OCI-LY7 (cell line): ENCODE measurements at regions not wholly inside any gene's neighbourhood (a gene's known extent, or its start where the extent isn't known, plus 50 kb on each side); places are given as distances from the start of the nearest gene placed in this dataset.

Experiments used
- BruUV-seq: library from RNA; stranded (reverse); fragments of 400-500 nt; replicated peaks from 2 replicates; lab custom pipeline; 2021; lab: Mats Ljungman, UMichigan
- CTCF ChIA-PET: fragments of 300-600 bp; sonication (Branson Sonifier 250); formaldehyde crosslinking; loops from one replicate; lab custom pipeline; 2022; ENCODE audit warnings: antibody characterized with exemption; ENCODE audit not compliant: unreplicated experiment; lab: Charles Lee
- POLR2A ChIA-PET: fragments of 300-600 bp; sonication (Branson Sonifier 250); formaldehyde crosslinking; loops from one replicate; lab custom pipeline; 2022; ENCODE audit warnings: antibody characterized with exemption; lab: Charles Lee
- DNase-seq: peaks from one replicate; pipeline ENCODE4 v3.0.0-alpha.2; 2015; ENCODE audit warnings: low spot score
- H2AFZ ChIP-seq: fragments of 200-600 bp; sonication (generic), shearing (Covaris generic); 2 replicates; pipeline ENCODE4 v1.6.1; 2014; ENCODE audit warnings: mild to moderate bottlenecking, antibody characterized with exemption, low read length, moderate library complexity
- H3K27ac ChIP-seq: fragments of 200-600 bp; sonication (generic); 2 replicates; pipeline ENCODE4 v1.5.1; 2014; ENCODE audit warnings: mixed run types, low read depth, mild to moderate bottlenecking, moderate library complexity, low read length, inconsistent platforms; ENCODE audit not compliant: poor library complexity, severe bottlenecking
- H3K36me3 ChIP-seq: fragments of 200-600 bp; sonication (generic); 2 replicates; pipeline ENCODE4 v1.6.1; 2014; ENCODE audit warnings: mild to moderate bottlenecking, antibody characterized with exemption, low read length, moderate library complexity, mixed read lengths; ENCODE audit not compliant: insufficient read depth
- H3K4me1 ChIP-seq: fragments of 200-600 bp; sonication (generic); 2 replicates; pipeline ENCODE4 v1.5.1; 2014; ENCODE audit warnings: mild to moderate bottlenecking, low read length; ENCODE audit not compliant: insufficient read depth, poor library complexity, severe bottlenecking
- H3K4me2 ChIP-seq: fragments of 200-600 bp; sonication (generic); 2 replicates; pipeline ENCODE4 v1.6.1; 2014; ENCODE audit warnings: mild to moderate bottlenecking, low read length
- H3K4me3 ChIP-seq: fragments of 200-600 bp; sonication (generic); 2 replicates; pipeline ENCODE4 v1.5.1; 2014; ENCODE audit warnings: mild to moderate bottlenecking, low read depth, low read length; ENCODE audit not compliant: poor library complexity, severe bottlenecking
- H3K79me2 ChIP-seq: fragments of 200-600 bp; sonication (generic); 2 replicates; pipeline ENCODE4 v1.6.1; 2016; ENCODE audit warnings: low read depth, mild to moderate bottlenecking, low read length, moderate library complexity, mixed read lengths; ENCODE audit not compliant: insufficient read depth
- H3K9me2 ChIP-seq: fragments of 200-600 bp; sonication (generic); 2 replicates; pipeline ENCODE4 v1.6.1; 2016; ENCODE audit warnings: mild to moderate bottlenecking, low read length, mixed read lengths; ENCODE audit not compliant: insufficient read depth
- H3K9me3 ChIP-seq: fragments of 200-600 bp; sonication (generic); 2 replicates; pipeline ENCODE4 v1.6.1; 2014; ENCODE audit warnings: mild to moderate bottlenecking, mixed run types, low read length, mixed read lengths
- H4K20me1 ChIP-seq: fragments of 200-600 bp; sonication (generic); 2 replicates; pipeline ENCODE4 v1.6.1; 2014; ENCODE audit warnings: mild to moderate bottlenecking, antibody characterized with exemption, low read length, moderate library complexity, mixed read lengths; ENCODE audit not compliant: insufficient read depth
- EZH2phosphoT487 ChIP-seq: fragments of 200-600 bp; sonication (generic); IDR thresholded peaks from 2 replicates; pipeline ENCODE4 v1.6.1; 2018; ENCODE audit warnings: low read depth, borderline replicate concordance, mild to moderate bottlenecking, mixed run types, antibody characterized with exemption, low read length, moderate library complexity, mixed read lengths
- intact Hi-C: fragments of 100-400 bp; cut with micrococcal nuclease; formaldehyde crosslinking; loops from one replicate; pipeline ENCODE4 v1.10.0; 2022; ENCODE audit not compliant: unreplicated experiment
- TF ChIP-seq, protein P1 (sequence below): fragments of 200-600 bp; sonication (generic); conservative IDR thresholded peaks from 2 replicates; pipeline ENCODE4 v1.5.1; 2014; ENCODE audit warnings: mild to moderate bottlenecking, antibody characterized with exemption, low read length, moderate library complexity, mixed read lengths

DNA sequence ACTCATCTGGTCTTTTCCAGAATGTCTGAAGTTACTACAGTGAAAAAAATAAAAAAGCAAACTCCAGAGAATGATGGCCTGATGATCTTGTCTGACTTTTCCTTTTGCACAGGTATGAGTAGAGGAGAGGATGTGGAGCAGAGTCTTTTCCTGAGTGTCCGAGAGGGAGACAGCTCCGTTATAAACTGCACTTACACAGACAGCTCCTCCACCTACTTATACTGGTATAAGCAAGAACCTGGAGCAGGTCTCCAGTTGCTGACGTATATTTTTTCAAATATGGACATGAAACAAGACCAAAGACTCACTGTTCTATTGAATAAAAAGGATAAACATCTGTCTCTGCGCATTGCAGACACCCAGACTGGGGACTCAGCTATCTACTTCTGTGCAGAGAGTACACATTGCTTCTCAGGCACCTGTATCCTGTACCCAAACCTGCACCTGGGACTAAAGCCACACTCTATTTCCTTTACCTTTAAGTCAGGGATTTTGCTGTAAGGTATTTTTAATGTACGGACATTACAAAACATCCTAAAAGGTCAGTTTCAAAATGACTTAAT, 75.8 kb upstream of the OR4E1 start:
- H3K9me3 ChIP-seq = no peaks in the 10 kb centered on the region
- H3K9me2 ChIP-seq = no peaks in the 10 kb centered on the region
- intact Hi-C loops = no loop called here
- H3K79me2 ChIP-seq = no peaks in the 10 kb centered on the region
- no TSS peak for BruUV-seq
- H4K20me1 ChIP-seq = no peaks in the 10 kb centered on the region
- ChIA-PET POLR2A (interaction anchor here (1.2 kb wide), 1 partner anchor 45 kb away, joined by 3 read pairs; no protein-coding TSS in a partner anchor), CTCF (no interaction called here)
- no peak overlapping the region for H2AFZ ChIP-seq
- DNase-seq = no peak
- H3K4me1 ChIP-seq = no peaks in the 10 kb centered on the region
- no peak overlapping the region for H3K4me3 ChIP-seq
- no peaks in the 10 kb centered on the region for H3K36me3 ChIP-seq
- H3K4me2 ChIP-seq = no peak overlapping the region
- TF ChIP-seq EZH2phosphoT487 = no peak
- TF ChIP-seq, protein P1, sequence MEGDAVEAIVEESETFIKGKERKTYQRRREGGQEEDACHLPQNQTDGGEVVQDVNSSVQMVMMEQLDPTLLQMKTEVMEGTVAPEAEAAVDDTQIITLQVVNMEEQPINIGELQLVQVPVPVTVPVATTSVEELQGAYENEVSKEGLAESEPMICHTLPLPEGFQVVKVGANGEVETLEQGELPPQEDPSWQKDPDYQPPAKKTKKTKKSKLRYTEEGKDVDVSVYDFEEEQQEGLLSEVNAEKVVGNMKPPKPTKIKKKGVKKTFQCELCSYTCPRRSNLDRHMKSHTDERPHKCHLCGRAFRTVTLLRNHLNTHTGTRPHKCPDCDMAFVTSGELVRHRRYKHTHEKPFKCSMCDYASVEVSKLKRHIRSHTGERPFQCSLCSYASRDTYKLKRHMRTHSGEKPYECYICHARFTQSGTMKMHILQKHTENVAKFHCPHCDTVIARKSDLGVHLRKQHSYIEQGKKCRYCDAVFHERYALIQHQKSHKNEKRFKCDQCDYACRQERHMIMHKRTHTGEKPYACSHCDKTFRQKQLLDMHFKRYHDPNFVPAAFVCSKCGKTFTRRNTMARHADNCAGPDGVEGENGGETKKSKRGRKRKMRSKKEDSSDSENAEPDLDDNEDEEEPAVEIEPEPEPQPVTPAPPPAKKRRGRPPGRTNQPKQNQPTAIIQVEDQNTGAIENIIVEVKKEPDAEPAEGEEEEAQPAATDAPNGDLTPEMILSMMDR = no peak
- H3K27ac ChIP-seq = no peak overlapping the region

DNA sequence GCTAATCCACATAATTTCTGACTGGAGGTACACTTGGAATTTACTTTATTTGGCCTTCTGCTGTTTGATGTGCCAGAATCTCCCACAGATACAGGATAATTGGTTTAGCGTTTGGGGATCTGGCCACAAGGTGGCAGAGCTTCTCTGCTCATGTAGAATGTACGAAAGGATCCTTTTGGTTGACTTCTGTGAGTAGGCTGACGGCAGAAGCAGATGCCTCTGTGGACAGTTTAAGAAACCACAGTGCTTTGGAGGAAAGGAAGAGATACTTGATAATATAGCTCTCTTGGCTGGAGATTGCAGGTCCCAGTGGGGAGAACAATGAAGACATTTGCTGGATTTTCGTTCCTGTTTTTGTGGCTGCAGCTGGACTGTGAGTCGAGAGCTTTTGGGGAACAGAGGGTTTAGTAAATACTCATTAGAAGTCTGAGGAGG, 75.3 kb upstream of the OR4E1 start:
- H2AFZ ChIP-seq = no peak overlapping the region
- no peak overlapping the region for H3K4me3 ChIP-seq
- no peak overlapping the region for H3K27ac ChIP-seq
- ChIA-PET POLR2A (interaction anchor here (1.2 kb wide), 1 partner anchor 45 kb away, joined by 3 read pairs; no protein-coding TSS in a partner anchor), CTCF (no interaction called here)
- peak; percentile 43 for DNase-seq
- intact Hi-C loops = no loop called here
- no peaks in the 10 kb centered on the region for H3K4me1 ChIP-seq
- H3K9me3 ChIP-seq = no peaks in the 10 kb centered on the region
- no TSS peak for BruUV-seq
- no peaks in the 10 kb centered on the region for H3K79me2 ChIP-seq
- H3K4me2 ChIP-seq = no peak overlapping the region
- H3K36me3 ChIP-seq = no peaks in the 10 kb centered on the region
- no peaks in the 10 kb centered on the region for H4K20me1 ChIP-seq
- TF ChIP-seq, protein P1 = peak; percentile 89
- TF ChIP-seq EZH2phosphoT487 = no peak
- no peaks in the 10 kb centered on the region for H3K9me2 ChIP-seq

DNA sequence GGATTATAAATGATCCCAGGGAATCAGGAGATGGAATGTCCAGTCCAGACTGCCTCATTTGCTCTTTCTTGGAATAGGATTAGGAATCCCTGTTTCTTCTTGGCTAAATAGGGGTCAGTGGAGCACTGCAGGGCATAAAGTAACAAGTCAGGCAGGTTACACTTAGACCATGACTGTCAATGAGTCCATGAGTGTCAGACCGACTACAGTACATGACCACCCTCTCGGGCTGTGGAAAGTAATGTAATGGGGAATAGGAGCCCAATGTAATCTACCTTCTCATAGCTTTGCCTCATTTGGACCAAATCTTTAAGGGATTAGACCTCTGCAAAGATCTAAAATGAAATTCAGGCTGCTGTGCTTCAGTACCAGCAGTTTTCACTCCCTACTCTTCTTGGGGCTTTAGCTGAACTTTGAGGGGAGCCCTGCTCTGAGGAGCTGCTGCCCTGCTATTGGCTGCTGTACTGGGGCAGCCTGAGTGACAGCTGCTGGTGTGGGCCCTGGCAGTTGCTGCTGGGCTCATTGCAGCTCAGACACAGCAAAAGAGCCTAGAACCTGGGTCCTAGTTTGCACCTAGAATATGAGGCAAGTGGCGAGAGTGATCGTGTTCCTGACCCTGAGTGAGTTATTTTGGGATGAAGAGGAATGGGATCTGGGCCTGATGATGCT, 62.2 kb upstream of the OR4E1 start:
- no peak overlapping the region for H3K4me3 ChIP-seq
- no TSS peak for BruUV-seq
- no peak overlapping the region for H2AFZ ChIP-seq
- TF ChIP-seq, protein P1 = no peak
- no peak for TF ChIP-seq EZH2phosphoT487
- H3K27ac ChIP-seq = no peak overlapping the region
- no peaks in the 10 kb centered on the region for H3K9me3 ChIP-seq
- no peaks in the 10 kb centered on the region for H3K9me2 ChIP-seq
- ChIA-PET CTCF (no interaction called here), POLR2A (no interaction called here)
- intact Hi-C loops = no loop called here
- H3K36me3 ChIP-seq = no peaks in the 10 kb centered on the region
- H3K4me1 ChIP-seq = no peaks in the 10 kb centered on the region
- H3K79me2 ChIP-seq = no peaks in the 10 kb centered on the region
- no peak for DNase-seq
- H4K20me1 ChIP-seq = no peaks in the 10 kb centered on the region
- no peak overlapping the region for H3K4me2 ChIP-seq
